NT2/D1 (cell line): ENCODE measurements at regions not wholly inside any gene's neighbourhood (a gene's known extent, or its start where the extent isn't known, plus 50 kb on each side); places are given as distances from the start of the nearest gene placed in this dataset.

ENCODE experiments used
- DNase-seq: peaks from one replicate; pipeline ENCODE4 v3.0.0-alpha.2; 2011; ENCODE audit warnings: low read depth, low spot score
- H3K27me3 ChIP-seq: 2 replicates; pipeline ENCODE4 v1.6.0; 2011; ENCODE audit warnings: mild to moderate bottlenecking; ENCODE audit not compliant: insufficient read length, insufficient read depth
- H3K36me3 ChIP-seq: 2 replicates; pipeline ENCODE4 v1.6.1; 2011; ENCODE audit warnings: mild to moderate bottlenecking, low read length, mixed read lengths; ENCODE audit not compliant: insufficient read depth, insufficient read length
- H3K4me1 ChIP-seq: 2 replicates; pipeline ENCODE4 v1.5.1; 2011; ENCODE audit not compliant: insufficient read depth, insufficient read length
- H3K4me3 ChIP-seq: 2 replicates; pipeline ENCODE4 v1.5.1; 2011; ENCODE audit warnings: low read depth; ENCODE audit not compliant: insufficient read length
- H3K9ac ChIP-seq: 2 replicates; pipeline ENCODE4 v1.6.0; 2011; ENCODE audit warnings: low read depth; ENCODE audit not compliant: insufficient read length
- H3K9me3 ChIP-seq: 2 replicates; pipeline ENCODE4 v1.5.1; 2011; ENCODE audit warnings: mild to moderate bottlenecking, low read length; ENCODE audit not compliant: insufficient read depth
- SUZ12 ChIP-seq: IDR thresholded peaks from 2 replicates; pipeline ENCODE4 v1.6.1; 2011; ENCODE audit not compliant: insufficient read length, insufficient read depth; ENCODE audit errors: extremely low read depth
- YY1 ChIP-seq: IDR thresholded peaks from 2 replicates; pipeline ENCODE4 v1.6.1; 2011; ENCODE audit not compliant: insufficient read length, insufficient read depth
- ZNF274 ChIP-seq: IDR thresholded peaks from 2 replicates; pipeline ENCODE4 v1.6.1; 2011; ENCODE audit warnings: mild to moderate bottlenecking, low read depth, low read length

GRCh38 chr5:3530251-3530650 lies 65.4 kb upstream of the IRX1 start:
- H3K4me3 ChIP-seq = no peak overlapping the region
- no peak for DNase-seq
- H3K9ac ChIP-seq = no peak overlapping the region
- H3K9me3 ChIP-seq = no peaks in the 10 kb centered on the region
- H3K36me3 ChIP-seq = no peaks in the 10 kb centered on the region
- no peaks in the 10 kb centered on the region for H3K27me3 ChIP-seq
- no peaks in the 10 kb centered on the region for H3K4me1 ChIP-seq
- no peak for TF ChIP-seq YY1
- TF ChIP-seq ZNF274 = no peak
- TF ChIP-seq SUZ12 = no peak

- H3K4me3 ChIP-seq = no peak overlapping the region
- H3K36me3 ChIP-seq = no peaks in the 10 kb centered on the region
- H3K27me3 ChIP-seq = no peaks in the 10 kb centered on the region
- DNase-seq = no peak
- H3K9ac ChIP-seq = no peak overlapping the region
- TF ChIP-seq ZNF274 (no peak), SUZ12 (no peak), YY1 (no peak)
- H3K9me3 ChIP-seq = no peaks in the 10 kb centered on the region
- H3K4me1 ChIP-seq = no peaks in the 10 kb centered on the region
Measured at GRCh38 chr5:3526551-3527185, 69.0 kb upstream of the IRX1 start.

DNA sequence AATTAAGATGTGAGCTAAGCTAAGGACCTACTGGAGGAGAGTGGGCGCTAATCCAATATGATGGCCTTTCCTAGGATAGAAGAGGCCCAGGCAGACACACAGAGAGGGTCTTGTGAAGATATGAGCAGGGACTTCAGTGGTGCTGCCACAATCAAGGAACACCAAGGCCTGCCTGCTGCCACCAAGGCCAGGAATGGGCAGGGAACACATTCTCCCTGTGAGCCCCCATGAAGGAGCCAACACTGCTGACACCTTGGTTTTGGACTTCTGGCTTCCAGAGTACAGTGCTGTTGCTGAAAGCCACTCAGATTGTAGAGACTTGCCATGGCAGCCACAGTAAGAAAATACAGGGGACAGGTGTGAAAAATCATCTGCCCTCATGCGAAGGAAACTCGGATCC lies 73.1 kb upstream of the IRX1 start:
- H3K9ac ChIP-seq = no peak overlapping the region
- H3K9me3 ChIP-seq = no peaks in the 10 kb centered on the region
- no peak for DNase-seq
- H3K27me3 ChIP-seq = no peaks in the 10 kb centered on the region
- no peak overlapping the region for H3K4me3 ChIP-seq
- TF ChIP-seq ZNF274 = no peak
- TF ChIP-seq YY1 = no peak
- H3K36me3 ChIP-seq = no peaks in the 10 kb centered on the region
- no peaks in the 10 kb centered on the region for H3K4me1 ChIP-seq

DNA sequence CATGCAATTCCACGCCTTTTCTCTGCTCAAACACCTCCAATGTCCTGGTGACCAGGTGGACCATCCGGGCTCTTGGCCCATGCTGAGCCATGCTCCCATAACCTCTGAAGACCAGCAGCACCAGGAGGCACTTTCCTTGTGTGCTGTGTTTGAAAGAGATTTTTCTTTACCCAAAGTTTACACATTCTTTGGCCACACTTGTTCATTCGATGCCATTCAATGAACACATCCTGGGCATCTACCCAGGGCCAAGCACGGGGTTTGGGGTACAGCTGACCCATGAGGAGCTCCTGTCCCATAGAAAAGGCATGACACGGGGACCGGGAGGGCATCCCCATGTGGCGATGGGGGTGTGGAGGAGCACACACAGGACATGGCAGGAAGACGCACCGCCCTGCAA lies 77.1 kb upstream of the IRX1 start:
- Histone ChIP-seq H3K9ac (no peak overlapping the region), H3K27me3 (no peaks in the 10 kb centered on the region), H3K4me3 (no peak overlapping the region), H3K9me3 (peaks cover 3% of the 10 kb centered on the region; the same call in 1 of the 2 replicates), H3K4me1 (no peaks in the 10 kb centered on the region), H3K36me3 (no peaks in the 10 kb centered on the region)
- TF ChIP-seq SUZ12 (no peak), ZNF274 (no peak), YY1 (no peak)
- DNase-seq = no peak

DNA sequence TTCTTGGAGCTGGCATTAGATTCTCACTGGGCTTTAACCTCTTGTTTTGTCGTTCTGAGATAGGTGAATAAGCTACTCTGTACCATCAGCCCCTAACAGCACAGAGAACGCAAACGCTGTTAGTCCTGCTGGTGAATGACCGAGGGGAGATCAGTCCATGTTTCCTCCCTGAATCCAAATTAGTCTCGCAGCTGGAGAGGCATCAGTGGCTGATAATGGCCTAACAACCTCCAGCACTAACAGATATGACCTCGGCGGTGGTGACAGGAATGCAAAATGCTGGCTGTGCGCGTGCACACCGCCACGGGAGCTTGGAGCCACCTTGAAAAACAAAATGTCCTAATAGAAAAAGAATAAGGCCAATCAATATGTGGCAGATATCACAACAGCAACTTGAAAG lies 77.6 kb upstream of the IRX1 start:
- peaks cover 3% of the 10 kb centered on the region; the same call in 1 of the 2 replicates for H3K9me3 ChIP-seq
- H3K36me3 ChIP-seq = no peaks in the 10 kb centered on the region
- H3K4me3 ChIP-seq = no peak overlapping the region
- DNase-seq = no peak
- H3K27me3 ChIP-seq = no peaks in the 10 kb centered on the region
- H3K4me1 ChIP-seq = no peaks in the 10 kb centered on the region
- TF ChIP-seq SUZ12 (no peak), YY1 (no peak), ZNF274 (no peak)
- H3K9ac ChIP-seq = no peak overlapping the region

- H3K27me3 ChIP-seq = no peaks in the 10 kb centered on the region
- no peaks in the 10 kb centered on the region for H3K36me3 ChIP-seq
- no peaks in the 10 kb centered on the region for H3K4me1 ChIP-seq
- H3K9ac ChIP-seq = no peak overlapping the region
- TF ChIP-seq ZNF274 = no peak
- TF ChIP-seq YY1 = no peak
- TF ChIP-seq SUZ12 = no peak
- H3K9me3 ChIP-seq = peaks cover 3% of the 10 kb centered on the region; the same call in 1 of the 2 replicates
- DNase-seq = no peak
- no peak overlapping the region for H3K4me3 ChIP-seq
Measured at GRCh38 chr5:3517348-3517747, 78.3 kb upstream of the IRX1 start.

DNA sequence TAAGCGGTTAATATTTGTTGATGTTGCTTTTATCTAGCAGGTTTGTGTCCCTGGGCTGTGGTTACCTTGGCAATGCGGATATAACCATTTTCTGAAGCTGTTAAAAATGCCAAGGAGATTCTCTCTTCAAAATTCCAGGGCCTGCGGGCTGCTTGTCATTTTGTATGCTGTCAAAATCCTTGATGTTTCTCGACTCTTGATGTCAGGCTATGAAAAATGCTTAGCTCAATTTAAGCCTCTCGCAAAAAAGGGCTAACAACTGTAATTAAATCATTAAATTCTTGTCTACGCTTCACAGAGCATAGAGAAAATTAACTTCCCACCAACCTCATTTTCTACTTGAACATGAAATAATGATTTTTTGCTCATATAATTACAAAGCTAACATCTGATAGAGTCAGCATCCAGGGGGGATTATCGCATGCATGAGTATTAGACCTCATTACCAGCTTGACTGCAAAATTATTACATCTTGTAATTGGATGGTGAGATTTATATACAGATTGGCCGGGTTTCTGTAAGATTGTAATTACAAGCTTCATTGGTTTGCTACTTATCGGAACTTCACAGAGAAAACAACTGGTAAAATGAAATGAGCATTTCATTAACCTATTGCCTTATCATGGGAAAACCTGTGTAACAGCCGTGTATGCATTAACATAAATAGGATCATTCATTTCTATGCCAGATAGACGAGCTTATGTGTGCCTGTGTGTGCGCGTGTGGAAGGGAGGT lies 83.1 kb upstream of the IRX1 start:
- TF ChIP-seq SUZ12 (no peak), YY1 (no peak), ZNF274 (no peak)
- Histone ChIP-seq H3K9me3 (peaks cover 17% of the 10 kb centered on the region), H3K36me3 (no peaks in the 10 kb centered on the region), H3K4me3 (no peak overlapping the region), H3K9ac (no peak overlapping the region), H3K4me1 (no peaks in the 10 kb centered on the region), H3K27me3 (no peaks in the 10 kb centered on the region)
- no peak for DNase-seq
